HG02943 (cell line): ENCODE measurements at regions not wholly inside any gene's neighbourhood (a gene's known extent, or its start where the extent isn't known, plus 50 kb on each side); places are given as distances from the start of the nearest gene placed in this dataset.

Experiments used
- ATAC-seq: cut with Tn5 transposase; IDR thresholded peaks from one replicate; pipeline ENCODE4 v1.9.1; 2021; ENCODE audit warnings: mild to moderate bottlenecking, low read depth, moderate library complexity; ENCODE audit not compliant: unreplicated experiment

DNA sequence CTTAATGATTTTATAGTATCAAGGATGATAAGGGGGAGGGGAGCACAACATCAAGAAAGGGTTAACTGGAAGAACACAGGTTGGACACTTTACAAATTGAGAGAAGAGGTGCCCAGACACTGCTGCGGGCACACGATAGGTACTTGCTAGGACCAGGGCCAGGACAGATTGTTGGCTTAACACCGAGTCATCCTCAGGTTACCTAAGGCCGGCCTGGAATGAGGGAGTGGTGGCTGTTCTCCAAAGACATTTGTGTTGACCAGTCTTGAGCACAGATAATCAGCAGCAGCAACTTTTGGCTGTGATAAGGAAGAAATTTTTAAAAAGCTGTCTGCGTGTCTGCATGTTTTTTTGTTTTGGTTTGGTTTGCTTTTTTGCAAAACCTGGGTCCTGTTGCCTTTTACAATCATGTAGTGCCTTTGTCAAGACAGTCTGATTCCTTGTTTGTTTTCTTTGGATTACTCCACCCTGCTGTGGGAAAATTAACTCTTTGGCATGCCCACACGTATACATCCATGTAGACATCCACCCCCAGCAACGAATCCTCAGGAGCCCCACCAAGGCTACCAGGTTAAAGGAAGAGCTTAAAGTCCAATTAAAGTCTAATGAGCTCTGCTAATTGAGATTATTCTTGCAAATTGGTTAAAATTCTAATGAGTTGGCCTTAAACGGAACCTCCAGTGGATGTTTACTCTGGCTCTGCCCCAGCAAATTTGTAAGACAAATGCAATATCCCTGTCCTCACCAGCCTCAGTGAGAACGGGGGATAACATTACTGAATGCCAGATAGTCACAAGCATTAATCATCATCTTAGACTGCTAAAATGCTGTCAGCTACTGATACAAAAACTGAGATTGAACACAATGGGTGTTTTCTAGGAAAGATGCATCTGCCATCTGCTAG lies 382.3 kb downstream of the ACTL7B start:
- ATAC-seq: no peak

DNA sequence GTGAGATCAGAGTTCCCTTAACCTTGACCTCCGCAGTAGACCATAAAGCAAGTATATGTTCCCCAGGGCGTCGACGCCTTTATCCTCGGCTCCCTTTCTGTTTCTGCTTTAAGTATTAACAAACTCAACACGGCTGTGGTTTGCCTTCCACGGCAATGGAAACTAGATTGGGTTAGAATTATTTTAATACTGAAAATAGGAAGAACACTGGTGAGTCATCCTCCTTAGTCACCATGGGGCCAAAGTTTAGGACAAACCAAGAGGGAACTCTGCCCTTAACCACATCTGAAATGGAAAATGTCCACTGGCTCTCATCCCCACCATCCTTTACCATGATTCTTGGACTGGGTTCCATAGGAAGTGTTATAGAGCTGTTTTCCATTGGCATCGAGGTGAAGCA lies 386.1 kb downstream of the ACTL7B start:
- ATAC-seq: no peak

DNA sequence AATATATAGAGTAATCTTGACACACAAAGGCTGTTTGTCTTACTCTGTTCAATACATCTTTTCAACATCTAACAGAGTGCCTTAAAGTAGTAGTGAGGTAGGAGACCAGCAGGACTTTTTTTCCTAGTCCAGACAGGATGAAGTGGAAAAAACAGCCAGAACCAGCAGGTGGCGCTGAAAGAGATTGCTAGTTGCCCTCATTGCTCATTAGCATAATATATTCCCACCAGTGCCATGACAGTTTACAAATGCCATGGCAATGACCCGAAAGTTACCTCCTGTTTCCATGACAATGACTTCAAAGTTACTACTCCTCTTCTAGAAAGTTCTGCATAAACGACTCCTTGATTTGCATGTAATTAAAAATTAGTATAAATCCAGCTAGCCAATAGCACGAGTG lies 387.4 kb downstream of the ACTL7B start:
- ATAC-seq: no peak

DNA sequence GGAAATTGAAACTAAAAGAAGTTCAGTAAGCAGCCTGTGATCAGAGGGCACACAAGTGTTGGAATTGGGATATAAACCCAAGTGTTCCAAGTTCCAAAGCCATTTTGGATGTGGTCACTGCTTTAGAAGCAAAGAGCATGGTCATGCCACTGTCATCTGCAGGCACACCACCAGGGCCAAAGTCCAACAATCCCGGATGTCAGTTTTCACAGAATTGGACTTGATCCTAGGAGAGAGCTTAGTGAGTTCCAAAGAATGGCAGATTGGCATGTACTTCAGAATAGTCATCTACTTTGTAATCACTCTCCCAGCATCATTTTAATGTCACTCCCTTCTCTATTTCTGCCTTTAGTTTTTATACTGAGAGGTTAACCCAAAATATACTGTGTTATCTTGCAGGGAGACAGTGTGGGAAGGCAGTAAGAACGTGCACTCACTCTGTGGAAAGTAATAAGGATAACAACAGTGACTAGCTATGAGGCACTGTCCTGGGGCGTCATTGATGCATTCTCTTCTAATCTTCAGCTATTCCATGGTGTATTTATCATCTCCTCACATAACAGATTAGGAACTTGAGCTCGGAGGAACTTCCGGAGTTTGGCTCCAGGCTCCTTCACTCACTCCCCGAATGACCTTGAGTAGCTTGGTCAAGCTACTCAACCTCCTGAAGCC lies 388.0 kb downstream of the ACTL7B start:
- ATAC-seq: no peak

DNA sequence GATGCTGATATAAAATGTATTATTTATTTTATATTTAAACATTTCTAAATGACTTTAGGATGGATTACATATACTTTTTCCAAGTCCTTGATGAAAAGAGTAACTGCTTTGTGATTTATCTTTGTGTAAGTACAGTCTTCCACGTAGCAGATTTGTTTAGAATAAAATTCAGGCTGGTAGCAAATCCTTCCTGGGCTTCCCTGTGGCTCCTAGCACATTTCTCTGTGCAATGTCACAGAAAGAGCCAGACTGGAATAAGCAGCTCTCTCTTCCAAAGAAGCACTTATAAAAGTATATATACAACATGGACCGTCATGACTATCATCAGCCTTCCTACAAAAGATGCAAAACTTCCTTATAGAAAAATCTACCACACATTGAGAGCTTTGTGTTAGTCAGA lies 388.6 kb downstream of the ACTL7B start:
- ATAC-seq: no peak

DNA sequence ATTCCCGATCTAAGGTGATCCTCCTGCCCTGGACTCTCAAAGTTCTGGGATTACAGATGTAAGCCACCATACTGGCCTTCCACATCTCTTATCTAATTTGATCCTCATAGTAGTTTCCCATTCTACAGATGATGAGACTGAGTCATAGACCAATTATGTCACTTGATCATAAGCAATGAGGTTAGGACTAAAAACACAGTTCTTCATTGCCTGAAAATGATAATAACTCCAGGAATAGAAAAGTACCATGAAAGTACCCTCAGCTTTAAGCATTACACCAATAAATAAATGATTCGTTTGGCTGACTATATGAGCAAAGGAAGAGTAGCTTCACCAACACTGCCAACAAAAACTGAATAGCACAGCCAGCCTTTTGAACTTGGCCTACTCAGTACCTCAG lies 389.5 kb downstream of the ACTL7B start:
- ATAC-seq: no peak

DNA sequence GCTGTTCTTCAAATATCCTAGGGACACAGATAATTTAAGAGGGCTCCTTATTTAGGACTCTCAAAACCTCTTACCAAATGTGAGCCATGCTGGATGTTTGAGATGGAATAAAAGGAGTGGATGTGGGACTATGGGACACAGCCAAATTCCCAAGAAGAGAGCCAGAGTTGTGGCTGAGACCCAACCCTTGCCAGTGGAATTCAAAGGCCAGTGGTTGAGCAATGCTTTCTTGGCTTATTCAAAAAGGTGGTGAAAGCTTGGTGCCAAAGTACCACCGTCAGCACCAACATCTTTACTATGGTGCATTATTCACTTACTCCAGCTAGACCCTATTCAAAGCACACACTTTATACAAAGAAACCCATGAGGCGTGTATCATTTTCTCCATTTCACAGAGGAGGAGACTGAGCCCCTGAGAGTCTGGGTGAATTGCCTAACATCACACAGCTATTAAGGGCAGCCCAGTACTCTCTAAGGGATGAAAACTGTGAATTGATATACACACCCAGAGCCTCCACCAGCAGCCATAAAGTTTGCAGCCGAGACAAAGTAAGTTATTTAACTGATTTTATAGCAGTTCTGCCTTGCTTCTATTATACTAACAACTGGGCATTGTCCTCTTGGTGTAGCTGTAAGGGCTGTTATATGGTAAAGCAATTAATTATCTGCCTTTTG lies 391.7 kb downstream of the ACTL7B start:
- ATAC-seq: no peak

DNA sequence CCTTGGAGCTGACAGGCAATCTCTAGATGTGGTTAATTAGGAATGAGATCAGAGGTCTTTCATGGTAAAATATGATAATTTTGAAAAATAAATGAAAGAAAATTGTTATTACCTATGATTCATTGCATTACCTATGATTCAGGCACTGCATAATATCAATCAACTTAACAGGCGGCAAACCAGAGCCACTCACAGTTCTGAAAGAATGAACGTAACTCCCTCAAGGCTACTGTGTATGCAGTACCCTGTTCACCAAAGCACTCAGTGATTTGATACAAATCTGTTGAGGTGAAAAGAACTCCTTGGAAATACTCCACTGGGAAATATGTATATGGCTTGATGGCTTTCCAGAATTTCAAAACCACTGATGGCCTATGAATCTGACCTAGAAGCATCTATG lies 398.9 kb downstream of the ACTL7B start:
- ATAC-seq: no peak

DNA sequence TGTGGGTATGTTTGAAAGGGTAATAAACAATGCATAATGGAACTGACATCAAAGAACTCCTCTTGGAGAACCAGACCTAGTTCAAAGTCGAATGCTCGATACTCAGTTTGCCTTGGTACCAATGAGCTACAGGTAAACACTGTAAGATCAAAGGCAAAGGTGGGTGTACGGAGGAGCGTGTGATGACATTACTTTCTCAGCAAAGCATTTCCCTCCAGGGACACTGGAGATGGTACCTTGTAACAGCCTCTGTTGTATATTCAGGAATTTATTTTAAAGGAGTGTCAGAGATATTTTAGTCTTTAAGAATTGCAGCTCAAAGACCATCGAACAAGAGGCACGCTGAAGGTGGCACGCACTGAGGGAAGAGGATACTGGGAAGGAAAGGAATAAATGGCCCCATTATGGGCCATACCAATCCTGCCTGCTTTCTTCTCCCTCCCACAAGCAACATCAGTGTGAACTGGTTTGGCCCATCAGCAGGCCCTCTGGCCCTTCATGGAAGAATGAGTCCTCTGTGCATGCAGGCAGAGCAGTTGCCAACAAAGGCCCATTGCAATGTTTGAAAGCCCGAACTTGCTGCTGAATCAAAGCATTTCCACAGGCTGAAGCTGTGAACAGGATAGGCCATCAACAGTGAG lies 410.2 kb downstream of the ACTL7B start:
- ATAC-seq: no peak

DNA sequence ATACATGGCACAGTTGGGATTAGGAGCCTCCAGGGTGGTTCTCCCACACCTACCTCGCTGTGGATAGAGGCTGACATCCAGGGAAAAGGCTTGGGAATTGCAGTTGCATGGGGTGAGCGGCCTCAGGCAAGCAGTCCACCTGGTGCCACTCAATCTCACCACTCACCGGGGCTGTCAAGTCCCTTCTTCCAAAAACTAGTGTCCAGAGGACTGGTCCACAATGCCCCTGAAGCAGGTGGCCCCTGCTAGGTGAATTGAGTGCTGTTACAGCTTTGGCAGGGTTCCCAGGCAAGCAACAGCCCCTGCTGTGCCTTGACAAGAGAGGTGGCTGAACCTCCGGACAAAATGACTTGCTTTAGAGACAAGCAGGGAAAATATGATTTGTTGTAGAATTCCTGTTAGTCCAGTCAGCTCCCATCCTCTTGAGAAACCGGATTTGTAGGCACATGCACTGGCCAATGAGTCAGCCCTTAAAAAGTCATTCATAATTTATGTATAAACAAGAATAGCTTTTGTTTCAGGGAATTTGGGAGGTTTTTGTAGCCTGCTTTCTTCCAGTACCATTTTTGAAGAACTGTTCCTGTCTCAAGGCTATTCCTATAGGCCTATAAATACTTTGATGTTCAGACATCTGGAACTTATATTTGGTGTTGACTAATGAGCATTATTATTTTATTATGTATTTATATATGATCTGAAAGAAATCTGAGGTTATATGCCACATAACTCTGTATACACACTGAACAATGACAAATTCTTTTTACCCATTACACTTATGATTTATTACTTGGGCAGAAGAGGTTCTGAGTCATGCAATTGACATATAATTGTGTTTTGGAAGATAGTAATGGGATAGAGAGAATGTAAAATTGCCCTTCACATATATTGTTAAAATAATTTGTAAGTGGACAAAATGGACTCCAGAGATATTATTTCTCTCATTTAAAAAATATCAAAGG lies 411.1 kb downstream of the ACTL7B start:
- ATAC-seq: no peak

DNA sequence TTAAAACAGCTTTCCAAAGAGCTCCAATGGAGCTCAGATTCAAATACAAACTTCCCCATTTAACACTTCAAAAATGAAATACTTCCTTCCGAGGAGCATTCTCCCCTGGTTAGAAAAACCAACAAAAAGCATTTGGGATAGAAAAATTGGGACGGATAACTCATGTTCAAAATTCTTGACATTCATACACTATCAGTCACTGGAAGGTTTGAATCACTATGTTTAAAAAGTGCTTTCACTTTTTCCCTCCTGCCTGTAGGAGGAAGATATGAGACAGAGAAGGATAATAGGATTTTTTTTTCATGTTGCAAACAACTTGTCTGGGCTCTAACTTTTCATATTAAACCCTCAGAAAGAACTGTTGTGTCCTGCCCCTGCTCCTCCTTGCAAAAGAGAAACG lies 412.0 kb downstream of the ACTL7B start:
- no peak for ATAC-seq

DNA sequence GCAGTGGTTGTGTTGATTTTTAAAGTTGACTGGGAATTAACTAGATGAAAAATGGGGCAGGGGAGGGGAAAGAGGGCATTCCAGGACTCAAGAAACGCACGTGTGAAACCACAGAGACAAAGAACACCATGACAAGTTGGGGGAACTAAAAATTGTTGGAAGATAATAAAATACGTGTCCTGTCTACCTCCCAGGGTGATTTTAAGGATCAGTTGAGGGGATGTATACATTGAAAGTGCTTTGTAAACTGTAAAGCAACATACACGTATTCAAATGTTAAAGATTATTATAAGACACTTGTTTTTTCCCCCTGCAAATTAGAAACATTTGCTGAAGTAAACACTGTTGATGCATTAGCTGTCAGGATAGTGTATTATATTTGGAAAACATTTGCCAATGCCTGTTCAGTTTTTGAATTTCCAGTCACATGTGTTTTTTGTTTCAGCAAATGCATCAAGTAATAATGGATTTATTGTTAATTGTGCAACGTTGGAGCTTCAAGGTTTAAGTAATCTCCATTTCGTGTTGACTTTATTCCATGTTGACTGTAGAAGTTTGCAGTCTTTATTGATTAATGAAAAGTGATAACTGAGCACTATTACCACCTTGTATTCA lies 412.7 kb downstream of the ACTL7B start:
- no peak for ATAC-seq

DNA sequence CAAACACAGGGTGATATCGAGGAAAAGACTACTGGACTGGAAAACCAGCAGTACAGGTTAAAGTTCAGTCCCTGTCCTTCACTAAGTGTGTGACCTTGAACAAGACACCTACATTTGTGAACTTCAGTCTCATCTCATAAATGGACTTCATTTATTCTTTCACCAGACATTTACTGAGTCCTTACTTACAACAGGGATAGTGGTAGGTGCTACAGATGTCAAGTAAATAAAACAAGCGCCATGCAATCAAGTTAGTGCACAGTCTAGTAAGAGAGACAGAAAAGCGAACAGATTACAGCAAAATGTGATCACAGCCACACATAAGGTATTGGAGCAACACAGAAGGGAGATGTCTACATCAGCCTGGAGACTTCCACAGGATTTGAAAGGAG lies 413.2 kb downstream of the ACTL7B start:
- ATAC-seq: no peak

DNA sequence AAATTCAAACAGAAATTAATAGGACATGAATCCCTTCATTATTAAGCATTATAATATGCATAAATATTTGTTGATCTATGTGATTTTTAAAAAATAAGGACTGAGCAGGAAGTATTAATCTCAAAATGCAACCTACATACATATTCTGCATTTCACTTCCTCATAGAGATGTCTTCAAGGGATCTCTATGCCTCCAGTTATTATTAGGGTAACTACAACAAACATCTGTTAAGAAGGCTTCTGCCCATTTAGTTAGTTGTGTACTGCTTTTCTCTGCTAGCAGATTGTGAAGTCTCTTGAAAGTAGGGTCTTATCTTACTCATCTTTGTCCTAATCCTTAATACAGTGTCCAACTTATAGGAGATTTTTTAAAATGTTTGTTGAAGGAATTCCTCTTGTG lies 414.1 kb downstream of the ACTL7B start:
- ATAC-seq: no peak

DNA sequence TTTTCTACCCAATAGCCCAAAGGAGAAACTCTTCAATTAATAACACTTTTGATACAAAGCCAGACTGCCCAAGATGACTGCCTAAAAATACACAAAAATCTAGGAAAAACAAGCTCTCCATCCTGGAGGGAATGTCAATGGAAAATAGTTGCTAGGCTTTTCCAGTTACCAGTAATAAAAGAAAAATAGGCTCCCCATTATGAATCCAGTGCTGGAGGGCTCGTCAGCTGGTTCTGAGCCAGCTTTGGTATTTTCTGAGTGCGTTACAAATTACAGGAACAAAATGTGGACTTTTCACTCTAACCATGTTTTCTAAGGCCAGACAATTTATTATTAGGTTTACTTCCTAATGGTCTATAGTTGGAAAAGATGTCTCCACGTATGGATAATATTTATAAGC lies 414.5 kb downstream of the ACTL7B start:
- no peak for ATAC-seq

DNA sequence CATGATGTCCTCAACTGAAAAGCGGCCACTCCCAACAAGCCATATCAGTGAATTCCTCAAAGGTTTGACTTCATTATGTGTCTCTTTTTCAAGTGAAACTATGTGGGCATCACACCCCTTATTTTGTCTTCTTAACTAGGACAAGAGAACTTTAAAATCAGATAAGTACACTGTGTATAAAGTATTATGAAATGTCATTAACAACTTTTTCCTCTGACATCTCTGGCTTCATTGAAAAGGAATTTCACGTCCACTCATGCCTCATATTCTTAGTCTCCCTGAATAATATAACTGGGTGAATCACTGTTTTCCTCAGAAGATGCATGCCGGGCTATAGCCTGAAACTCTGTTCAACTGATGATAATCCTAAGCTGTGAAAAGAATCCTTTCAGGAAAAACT lies 415.8 kb downstream of the ACTL7B start:
- no peak for ATAC-seq

DNA sequence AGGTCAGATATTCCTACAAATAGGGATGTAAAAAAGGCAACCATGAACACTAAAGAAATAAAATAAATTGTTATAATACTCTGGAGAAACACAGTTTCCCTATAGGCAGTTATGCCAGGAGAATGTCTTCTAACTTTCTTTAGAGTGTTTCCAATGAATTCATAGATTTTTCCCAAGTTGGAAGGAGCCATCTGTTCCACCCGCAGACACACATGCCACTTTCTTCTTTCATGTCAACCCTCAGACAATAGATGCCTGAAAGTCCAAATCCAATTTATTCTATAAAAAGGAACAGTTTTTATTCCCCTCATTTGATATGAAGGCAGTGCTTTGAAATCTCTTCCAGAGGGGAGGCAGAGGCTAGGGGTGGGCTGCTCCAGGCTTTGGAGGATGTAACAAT lies 418.1 kb downstream of the ACTL7B start:
- ATAC-seq: no peak

DNA sequence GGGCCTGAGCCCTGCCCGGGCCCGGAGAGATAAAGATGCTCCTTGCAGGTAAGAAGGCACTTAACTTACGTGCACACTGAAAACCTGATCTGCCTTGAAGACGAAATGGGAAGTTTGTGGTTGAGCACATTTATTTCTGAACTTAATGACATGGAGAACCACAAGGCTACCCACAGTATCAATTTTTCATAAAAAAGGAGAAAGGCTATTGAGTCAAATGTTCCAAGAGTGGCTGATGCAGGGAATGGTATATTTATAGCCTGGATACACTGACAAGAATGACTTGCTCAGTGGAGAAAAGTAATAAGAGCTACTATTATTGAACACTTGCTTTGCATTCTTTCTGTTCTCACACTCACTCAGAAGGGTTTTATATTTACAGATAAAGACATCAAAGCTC lies 419.3 kb downstream of the ACTL7B start:
- no peak for ATAC-seq

DNA sequence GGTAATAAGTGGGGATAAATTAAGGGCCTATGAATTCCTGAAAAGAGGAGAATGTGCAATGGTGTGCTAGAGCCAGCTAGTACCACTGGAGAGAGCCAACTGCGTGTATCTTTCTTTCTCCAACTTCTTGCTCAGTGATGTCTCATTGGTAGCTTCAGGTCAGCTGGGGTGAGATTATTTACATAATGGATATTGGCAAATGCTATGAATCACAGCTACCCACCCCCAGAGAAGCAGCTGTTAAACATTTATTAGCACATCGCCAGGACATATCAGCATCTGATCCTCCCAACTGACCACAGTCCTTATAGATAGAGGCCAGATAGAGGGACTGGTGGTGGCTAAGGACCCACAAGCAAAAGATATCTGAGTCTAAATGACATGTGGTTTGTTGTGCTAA lies 421.3 kb downstream of the ACTL7B start:
- no peak for ATAC-seq

DNA sequence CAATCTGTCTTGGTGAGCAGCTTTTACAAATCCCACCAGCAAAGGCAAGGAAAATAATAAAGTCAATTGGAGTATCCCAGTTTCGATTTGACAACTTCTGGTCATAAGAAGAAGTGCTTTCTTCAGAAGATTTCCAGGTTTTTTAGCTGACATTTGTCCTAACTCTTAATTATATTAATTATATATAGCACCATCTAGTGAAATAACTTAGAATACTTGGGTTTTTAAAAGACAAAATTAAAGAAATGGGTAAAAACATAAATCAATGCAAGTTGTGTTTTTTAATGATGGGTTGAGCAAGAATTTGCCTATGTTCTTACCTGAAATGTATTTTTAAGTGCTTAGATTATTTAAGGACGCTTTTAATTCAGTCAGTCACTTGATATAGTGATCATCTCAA lies 421.8 kb downstream of the ACTL7B start:
- no peak for ATAC-seq
